Peyer's patch (tissue), 4 donors: ENCODE measurements at regions not wholly inside any gene's neighbourhood (a gene's known extent, or its start where the extent isn't known, plus 50 kb on each side); places are given as distances from the start of the nearest gene placed in this dataset.

ENCODE experiments used
- CTCF ChIP-seq, 6 experiments: fragments of 450-650 bp in 4 of 6; fragments of 200-600 bp in 2 of 6; sonication (generic) in 1 of 6; IDR thresholded peaks; one replicate each; pipeline ENCODE4 v1.5.1; 2017 to 2019; ENCODE audit warnings: antibody characterized with exemption in 6 of 6, mild to moderate bottlenecking in 3 of 6, moderate library complexity in 1 of 6
- POLR2A ChIP-seq, 2 donors: fragments of 450-650 bp; IDR thresholded peaks; one replicate each; pipeline ENCODE4 v1.5.1; 2017; ENCODE audit warnings: antibody characterized with exemption in 2 of 2, mild to moderate bottlenecking in 2 of 2, moderate library complexity in 2 of 2

GRCh38 chr9:90995516-90995915 lies 193.9 kb downstream of the SYK start:
- TF ChIP-seq CTCF (IDR thresholded peaks at IDR 0.05) (no peak), POLR2A (IDR thresholded peaks at IDR 0.05) (no peak)
